GM18909 (cell line): ENCODE measurements at regions not wholly inside any gene's neighbourhood (a gene's known extent, or its start where the extent isn't known, plus 50 kb on each side); places are given as distances from the start of the nearest gene placed in this dataset.
"Not testable (repeated sequence)": the region's sequence is repeated elsewhere in the genome, so short reads cannot be mapped to it uniquely, and the experiment has no call there.

Experiments used
- ATAC-seq: cut with Tn5 transposase; IDR thresholded peaks from one replicate; pipeline ENCODE4 v1.9.1; 2021; ENCODE audit warnings: mild to moderate bottlenecking; ENCODE audit not compliant: unreplicated experiment, poor library complexity

DNA sequence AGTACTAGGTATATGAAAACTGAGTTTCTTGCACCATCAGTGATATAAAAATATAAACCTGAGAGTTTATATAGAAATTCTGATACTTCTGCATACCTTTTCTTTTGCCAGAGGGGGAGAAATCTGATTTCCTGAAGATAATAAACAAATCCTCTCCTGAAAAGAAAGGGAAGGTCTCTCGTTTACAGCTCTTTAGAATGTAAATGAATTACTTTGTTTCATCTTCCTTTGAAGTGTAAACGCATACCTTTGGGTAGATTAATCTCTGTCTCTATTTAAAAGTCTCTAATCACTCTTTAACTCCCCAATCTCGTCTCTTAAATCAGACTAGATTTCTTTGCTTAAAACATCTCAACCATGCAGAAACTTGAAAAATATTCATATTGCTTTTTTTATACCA lies 1092.9 kb downstream of the SLITRK5 start:
- ATAC-seq, result no peak

GRCh38 chr13:88800505-88800904 lies 1129.3 kb downstream of the SLITRK5 start:
- ATAC-seq, result no peak

GRCh38 chr13:88801361-88801760 lies 1130.2 kb downstream of the SLITRK5 start:
- no peak for ATAC-seq

DNA sequence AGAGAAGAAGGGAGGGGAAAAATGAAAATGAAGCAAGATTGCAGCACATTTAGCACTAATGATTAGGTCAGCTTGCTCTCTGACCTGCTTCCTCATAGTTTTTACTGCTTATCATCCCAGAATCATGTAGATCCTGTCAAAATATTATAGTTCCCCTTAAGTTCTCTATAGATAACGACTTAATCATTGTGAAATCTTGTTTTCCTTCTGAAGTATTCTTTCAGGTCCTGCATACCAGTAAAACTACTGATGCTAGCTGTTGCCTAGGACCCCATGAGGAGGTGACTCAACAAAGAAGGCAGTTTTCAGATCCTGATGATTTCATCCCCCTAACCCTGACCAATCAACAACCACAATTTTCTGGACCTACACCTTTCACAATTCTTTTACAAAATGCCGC lies 1131.7 kb downstream of the SLITRK5 start:
- ATAC-seq, result no peak

GRCh38 chr13:88806438-88806837 lies 1135.3 kb downstream of the SLITRK5 start:
- ATAC-seq, result no peak

- no peak for ATAC-seq
Observed at GRCh38 chr13:88817560-88817959, 1146.4 kb downstream of the SLITRK5 start.

DNA sequence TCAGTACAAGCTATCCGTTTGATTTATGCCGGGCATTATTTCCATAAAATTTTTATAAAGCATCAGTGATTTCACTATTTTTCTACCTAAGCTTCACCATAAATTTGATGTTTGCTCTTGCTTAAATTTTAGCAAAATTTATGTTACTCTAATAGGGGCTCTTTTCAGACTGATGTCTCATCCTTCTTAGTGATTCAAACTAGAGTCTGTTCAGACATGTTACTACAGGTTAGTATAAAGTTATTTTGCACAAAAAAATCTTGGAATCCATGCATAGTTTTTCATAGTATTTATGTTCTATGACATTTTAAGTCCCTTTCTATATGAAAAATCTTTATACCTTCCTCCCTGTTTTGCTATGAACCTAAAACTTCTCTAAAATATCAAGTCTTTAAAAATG lies 1151.9 kb downstream of the SLITRK5 start:
- ATAC-seq, result no peak

- no peak for ATAC-seq
Observed at GRCh38 chr13:88824218-88824617, 1153.0 kb downstream of the SLITRK5 start.

- no peak for ATAC-seq
Observed at GRCh38 chr13:88840085-88840484, 1168.9 kb downstream of the SLITRK5 start.

DNA sequence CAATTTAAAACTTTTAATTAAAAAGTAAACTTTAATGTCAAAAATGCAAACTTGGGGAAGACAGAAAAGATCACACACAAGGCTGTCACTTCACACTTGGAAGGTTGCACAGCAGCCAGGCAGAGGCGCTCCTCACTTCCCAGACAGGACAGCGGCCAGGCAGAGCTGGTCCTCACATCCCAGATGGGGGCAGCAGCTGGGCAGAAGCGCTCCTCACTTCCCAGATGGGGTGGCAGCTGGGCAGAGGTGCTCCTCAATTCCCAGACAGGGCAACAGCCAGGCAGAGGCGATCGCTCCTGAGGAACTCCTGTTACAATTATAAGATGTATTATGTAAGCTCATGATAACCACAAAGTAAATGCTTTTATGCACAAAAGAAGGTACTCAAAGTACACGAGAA lies 1181.1 kb downstream of the SLITRK5 start:
- ATAC-seq, result not testable (repeated sequence)

DNA sequence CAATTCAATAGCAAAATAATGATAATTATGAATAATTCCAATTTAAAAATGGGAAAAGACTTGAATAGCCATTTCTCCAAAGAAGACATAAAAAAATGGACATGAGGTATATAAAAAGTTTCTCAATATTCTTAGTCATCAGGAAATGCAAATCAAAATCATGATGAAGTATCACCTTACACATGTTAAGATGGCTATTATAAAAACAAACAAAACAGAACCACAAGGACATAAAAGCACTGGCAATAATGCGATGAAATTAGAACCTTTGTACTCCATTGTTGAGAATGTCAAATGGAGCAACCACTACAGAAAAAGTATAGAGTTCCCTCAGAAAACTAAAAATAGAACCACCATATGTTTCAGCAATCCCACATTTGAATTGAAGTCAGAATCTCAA lies 1186.1 kb downstream of the SLITRK5 start:
- no peak for ATAC-seq

GRCh38 chr13:88862095-88862620 lies 1191.0 kb downstream of the SLITRK5 start:
- ATAC-seq, result no peak

- no peak for ATAC-seq
Observed at GRCh38 chr13:88863116-88863515, 1191.9 kb downstream of the SLITRK5 start.

DNA sequence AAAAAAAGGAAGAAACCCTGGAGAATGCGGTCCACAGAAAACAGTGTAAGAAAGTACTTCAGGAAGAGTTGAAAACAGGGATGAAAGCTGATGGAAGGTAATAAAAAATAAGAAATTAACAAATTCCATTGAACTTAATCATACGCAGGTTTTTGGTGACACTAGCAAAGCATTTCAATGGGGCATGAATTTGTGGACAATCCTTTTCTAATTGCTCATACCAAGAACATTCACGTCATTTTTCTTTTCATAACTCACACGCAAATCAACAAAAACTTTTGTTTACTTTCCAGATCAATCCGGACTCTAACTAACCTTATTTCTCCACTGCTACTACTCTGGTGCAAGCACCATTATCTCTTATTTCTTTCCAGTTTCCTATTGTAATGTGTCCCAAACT lies 1195.0 kb downstream of the SLITRK5 start:
- no peak for ATAC-seq

- no peak for ATAC-seq
Observed at GRCh38 chr13:88883741-88884140, 1212.6 kb downstream of the SLITRK5 start.

GRCh38 chr13:88887045-88887662 lies 1216.0 kb downstream of the SLITRK5 start:
- ATAC-seq, result no peak

DNA sequence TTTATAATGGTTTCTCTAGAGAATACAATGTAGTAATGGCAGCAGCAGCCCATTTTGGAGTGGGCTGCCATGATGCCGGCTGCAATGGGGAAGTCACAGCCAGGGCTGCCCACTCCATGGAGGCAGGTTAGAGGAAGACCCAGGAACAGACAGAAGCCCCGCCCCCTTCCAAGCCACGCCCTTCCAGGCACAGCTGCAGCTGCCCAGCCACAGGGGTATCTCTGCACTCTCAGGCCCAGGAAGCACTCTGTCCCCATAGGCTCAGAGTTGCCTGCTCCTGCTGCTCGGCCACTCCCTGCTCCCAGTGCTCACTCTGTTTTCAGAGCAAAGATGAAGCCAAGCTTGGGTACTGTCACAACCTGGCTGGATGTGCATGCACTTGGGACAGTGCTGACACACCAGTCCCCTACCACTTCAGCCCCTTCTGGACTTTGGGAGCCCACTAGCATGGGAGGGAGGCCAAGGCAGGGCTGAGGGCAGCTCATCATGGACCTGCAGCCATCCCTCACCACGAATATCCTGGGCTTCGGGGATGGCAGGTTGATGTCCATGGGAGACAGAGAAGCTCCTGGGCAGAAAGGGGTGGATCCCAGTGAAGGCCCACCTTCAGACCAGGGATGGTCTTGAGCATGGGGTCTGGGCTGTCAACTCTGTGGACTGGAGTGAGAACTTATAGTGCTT lies 1224.2 kb downstream of the SLITRK5 start:
- no peak for ATAC-seq

GRCh38 chr13:88896466-88896865 lies 1225.3 kb downstream of the SLITRK5 start:
- ATAC-seq, result no peak

DNA sequence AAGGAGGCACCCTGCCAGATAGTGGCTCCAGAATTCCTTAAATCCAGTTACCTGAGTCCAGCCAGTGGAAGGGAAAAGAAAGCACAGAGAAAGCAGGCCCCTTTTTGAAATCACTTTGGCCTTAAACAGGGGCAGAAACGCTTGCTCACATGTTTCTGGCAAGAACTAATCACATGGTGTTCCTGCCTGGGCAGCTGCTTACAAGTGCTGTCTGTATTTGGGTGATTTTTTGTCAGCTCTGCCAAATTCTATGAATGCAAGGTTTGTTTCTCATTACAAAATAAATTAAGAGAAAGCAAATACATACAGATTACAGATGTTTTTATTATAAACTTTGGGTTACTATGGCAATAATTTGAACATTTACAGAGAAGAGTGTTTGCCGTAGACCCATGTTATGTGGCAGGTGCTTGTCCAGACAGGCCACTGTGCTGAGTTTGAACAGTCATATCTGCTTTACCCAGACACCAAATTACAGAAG lies 1237.8 kb downstream of the SLITRK5 start:
- no peak for ATAC-seq

- peak; percentile 84 for ATAC-seq
Observed at GRCh38 chr13:88919970-88920628, 1248.9 kb downstream of the SLITRK5 start.

DNA sequence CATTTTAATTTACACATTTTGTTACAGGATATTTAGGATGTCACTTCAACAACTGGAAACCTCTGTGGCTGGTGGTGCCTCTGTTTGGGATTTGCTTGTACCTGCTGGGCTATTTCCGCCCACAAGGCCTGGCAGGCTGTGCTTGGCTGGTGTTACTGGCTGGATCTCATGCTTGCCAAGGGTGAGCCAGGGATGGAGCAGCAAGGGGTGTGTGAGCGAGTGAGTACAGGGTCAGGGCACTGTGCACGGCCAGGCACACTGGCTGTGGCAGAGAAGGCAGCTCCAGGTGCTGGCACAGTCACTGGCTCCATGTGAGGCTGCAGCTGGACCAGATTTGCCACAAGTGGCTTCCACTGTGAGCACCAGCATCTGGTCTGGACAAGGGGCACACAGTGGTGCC lies 1254.8 kb downstream of the SLITRK5 start:
- no peak for ATAC-seq
